Activated naive CD8-positive, alpha-beta T cell (primary cell): ENCODE measurements at regions not wholly inside any gene's neighbourhood (a gene's known extent, or its start where the extent isn't known, plus 50 kb on each side); places are given as distances from the start of the nearest gene placed in this dataset.

Experiments used
- H3K27ac Mint-ChIP-seq: one replicate; pipeline ENCODE4 v1.8.0; 2021; ENCODE audit warnings: mixed read lengths
- H3K27me3 Mint-ChIP-seq: one replicate; pipeline ENCODE4 v1.8.0; 2021; ENCODE audit warnings: mixed read lengths
- H3K36me3 Mint-ChIP-seq: one replicate; pipeline ENCODE4 v1.8.0; 2021; ENCODE audit warnings: mixed read lengths
- H3K4me1 Mint-ChIP-seq: one replicate; pipeline ENCODE4 v1.8.0; 2021; ENCODE audit warnings: low read depth, mixed read lengths
- H3K4me3 Mint-ChIP-seq: one replicate; pipeline ENCODE4 v1.8.0; 2021; ENCODE audit warnings: mild to moderate bottlenecking, mixed read lengths
- H3K9me3 Mint-ChIP-seq: one replicate; pipeline ENCODE4 v1.8.0; 2021; ENCODE audit warnings: low read depth, mixed read lengths

- Mint-ChIP-seq H3K4me3 (no peak overlapping the region), H3K27me3 (no peaks in the 10 kb centered on the region), H3K27ac (peak overlapping the region; percentile 43), H3K9me3 (no peaks in the 10 kb centered on the region), H3K4me1 (peaks cover 29% of the 10 kb centered on the region), H3K36me3 (no peaks in the 10 kb centered on the region)
Observed at GRCh38 chr3:188062216-188062615, 91.7 kb upstream of the LPP start.

- Mint-ChIP-seq H3K36me3 (no peaks in the 10 kb centered on the region), H3K9me3 (no peaks in the 10 kb centered on the region), H3K4me3 (no peak overlapping the region), H3K27ac (no peak overlapping the region), H3K4me1 (peaks cover 27% of the 10 kb centered on the region), H3K27me3 (no peaks in the 10 kb centered on the region)
Observed at GRCh38 chr3:188064831-188065493, 89.0 kb upstream of the LPP start.

- H3K9me3 Mint-ChIP-seq = no peaks in the 10 kb centered on the region
- no peak overlapping the region for H3K4me3 Mint-ChIP-seq
Observed at GRCh38 chr3:188066141-188066540, 87.8 kb upstream of the LPP start.

GRCh38 chr3:188067932-188068331 lies 86.0 kb upstream of the LPP start:
- no peaks in the 10 kb centered on the region for H3K27me3 Mint-ChIP-seq
- H3K36me3 Mint-ChIP-seq = no peaks in the 10 kb centered on the region
- no peak overlapping the region for H3K27ac Mint-ChIP-seq
- peaks cover 4% of the 10 kb centered on the region for H3K4me1 Mint-ChIP-seq
- no peak overlapping the region for H3K4me3 Mint-ChIP-seq
- no peaks in the 10 kb centered on the region for H3K9me3 Mint-ChIP-seq

More at GRCh38 chr3:188066141-188066540, 87.8 kb upstream of the LPP start:
- Mint-ChIP-seq H3K4me1 (peaks cover 17% of the 10 kb centered on the region), H3K27me3 (no peaks in the 10 kb centered on the region), H3K27ac (no peak overlapping the region), H3K36me3 (no peaks in the 10 kb centered on the region)

- Mint-ChIP-seq H3K27ac (no peak overlapping the region), H3K4me1 (peaks cover 3% of the 10 kb centered on the region), H3K36me3 (no peaks in the 10 kb centered on the region)
Observed at GRCh38 chr3:188068342-188068741, 85.6 kb upstream of the LPP start.

GRCh38 chr3:188071636-188072035 lies 82.3 kb upstream of the LPP start:
- H3K4me3 Mint-ChIP-seq = no peak overlapping the region
- H3K27ac Mint-ChIP-seq = no peak overlapping the region
- no peaks in the 10 kb centered on the region for H3K4me1 Mint-ChIP-seq
- H3K36me3 Mint-ChIP-seq = no peaks in the 10 kb centered on the region
- H3K9me3 Mint-ChIP-seq = no peaks in the 10 kb centered on the region
- no peaks in the 10 kb centered on the region for H3K27me3 Mint-ChIP-seq

More at GRCh38 chr3:188068342-188068741, 85.6 kb upstream of the LPP start:
- no peak overlapping the region for H3K4me3 Mint-ChIP-seq
- no peaks in the 10 kb centered on the region for H3K27me3 Mint-ChIP-seq
- no peaks in the 10 kb centered on the region for H3K9me3 Mint-ChIP-seq

GRCh38 chr3:188076176-188076575 lies 77.8 kb upstream of the LPP start:
- H3K27ac Mint-ChIP-seq = no peak overlapping the region
- no peaks in the 10 kb centered on the region for H3K36me3 Mint-ChIP-seq
- no peaks in the 10 kb centered on the region for H3K27me3 Mint-ChIP-seq
- peaks cover 4% of the 10 kb centered on the region for H3K4me1 Mint-ChIP-seq
- H3K4me3 Mint-ChIP-seq = no peak overlapping the region
- no peaks in the 10 kb centered on the region for H3K9me3 Mint-ChIP-seq

- H3K27me3 Mint-ChIP-seq = no peaks in the 10 kb centered on the region
- no peaks in the 10 kb centered on the region for H3K9me3 Mint-ChIP-seq
- H3K27ac Mint-ChIP-seq = no peak overlapping the region
- H3K36me3 Mint-ChIP-seq = no peaks in the 10 kb centered on the region
- no peak overlapping the region for H3K4me3 Mint-ChIP-seq
- peaks cover 4% of the 10 kb centered on the region for H3K4me1 Mint-ChIP-seq
Observed at GRCh38 chr3:188077160-188077799, 76.7 kb upstream of the LPP start.

- H3K9me3 Mint-ChIP-seq = no peaks in the 10 kb centered on the region
- H3K27ac Mint-ChIP-seq = no peak overlapping the region
- no peaks in the 10 kb centered on the region for H3K36me3 Mint-ChIP-seq
- H3K4me3 Mint-ChIP-seq = no peak overlapping the region
- no peaks in the 10 kb centered on the region for H3K27me3 Mint-ChIP-seq
- H3K4me1 Mint-ChIP-seq = peaks cover 4% of the 10 kb centered on the region
Observed at GRCh38 chr3:188080091-188080490, 73.9 kb upstream of the LPP start.

GRCh38 chr3:188082031-188082430 lies 71.9 kb upstream of the LPP start:
- Mint-ChIP-seq H3K27ac (no peak overlapping the region), H3K36me3 (no peaks in the 10 kb centered on the region), H3K27me3 (no peaks in the 10 kb centered on the region), H3K4me3 (no peak overlapping the region), H3K9me3 (no peaks in the 10 kb centered on the region), H3K4me1 (peaks cover 4% of the 10 kb centered on the region)

GRCh38 chr3:188082450-188082849 lies 71.5 kb upstream of the LPP start:
- H3K36me3 Mint-ChIP-seq = no peaks in the 10 kb centered on the region
- no peak overlapping the region for H3K27ac Mint-ChIP-seq
- H3K4me3 Mint-ChIP-seq = no peak overlapping the region
- no peaks in the 10 kb centered on the region for H3K27me3 Mint-ChIP-seq
- H3K9me3 Mint-ChIP-seq = no peaks in the 10 kb centered on the region
- peaks cover 4% of the 10 kb centered on the region for H3K4me1 Mint-ChIP-seq

- H3K4me1 Mint-ChIP-seq = peaks cover 2% of the 10 kb centered on the region
- H3K9me3 Mint-ChIP-seq = no peaks in the 10 kb centered on the region
- H3K27ac Mint-ChIP-seq = no peak overlapping the region
- no peaks in the 10 kb centered on the region for H3K27me3 Mint-ChIP-seq
- H3K4me3 Mint-ChIP-seq = no peak overlapping the region
- no peaks in the 10 kb centered on the region for H3K36me3 Mint-ChIP-seq
Observed at GRCh38 chr3:188083011-188083410, 70.9 kb upstream of the LPP start.

GRCh38 chr3:188084752-188085583 lies 69.0 kb upstream of the LPP start:
- peaks cover 2% of the 10 kb centered on the region for H3K4me1 Mint-ChIP-seq
- H3K4me3 Mint-ChIP-seq = no peak overlapping the region
- H3K9me3 Mint-ChIP-seq = no peaks in the 10 kb centered on the region
- H3K36me3 Mint-ChIP-seq = no peaks in the 10 kb centered on the region
- no peaks in the 10 kb centered on the region for H3K27me3 Mint-ChIP-seq
- H3K27ac Mint-ChIP-seq = no peak overlapping the region

- Mint-ChIP-seq H3K9me3 (no peaks in the 10 kb centered on the region), H3K36me3 (no peaks in the 10 kb centered on the region)
Observed at GRCh38 chr3:188085584-188086560, 68.1 kb upstream of the LPP start.

More at GRCh38 chr3:188085584-188086560, 68.1 kb upstream of the LPP start:
- Mint-ChIP-seq H3K4me1 (peaks cover 2% of the 10 kb centered on the region), H3K4me3 (no peak overlapping the region), H3K27ac (no peak overlapping the region), H3K27me3 (no peaks in the 10 kb centered on the region)
